ENCODE measurements at regions not wholly inside any gene's neighbourhood (a gene's known extent, or its start where the extent isn't known, plus 50 kb on each side); places are given as distances from the start of the nearest gene placed in this dataset.

- Mint-ChIP-seq H3K4me3 (no peak overlapping the region), H3K27me3 (no peaks in the 10 kb centered on the region), H3K36me3 (no peaks in the 10 kb centered on the region), H3K27ac (no peak overlapping the region), H3K9me3 (peaks cover 9% of the 10 kb centered on the region), H3K4me1 (ENCODE audit: unreplicated experiment) (no peaks in the 10 kb centered on the region)
- TF ChIP-seq, protein P1, sequence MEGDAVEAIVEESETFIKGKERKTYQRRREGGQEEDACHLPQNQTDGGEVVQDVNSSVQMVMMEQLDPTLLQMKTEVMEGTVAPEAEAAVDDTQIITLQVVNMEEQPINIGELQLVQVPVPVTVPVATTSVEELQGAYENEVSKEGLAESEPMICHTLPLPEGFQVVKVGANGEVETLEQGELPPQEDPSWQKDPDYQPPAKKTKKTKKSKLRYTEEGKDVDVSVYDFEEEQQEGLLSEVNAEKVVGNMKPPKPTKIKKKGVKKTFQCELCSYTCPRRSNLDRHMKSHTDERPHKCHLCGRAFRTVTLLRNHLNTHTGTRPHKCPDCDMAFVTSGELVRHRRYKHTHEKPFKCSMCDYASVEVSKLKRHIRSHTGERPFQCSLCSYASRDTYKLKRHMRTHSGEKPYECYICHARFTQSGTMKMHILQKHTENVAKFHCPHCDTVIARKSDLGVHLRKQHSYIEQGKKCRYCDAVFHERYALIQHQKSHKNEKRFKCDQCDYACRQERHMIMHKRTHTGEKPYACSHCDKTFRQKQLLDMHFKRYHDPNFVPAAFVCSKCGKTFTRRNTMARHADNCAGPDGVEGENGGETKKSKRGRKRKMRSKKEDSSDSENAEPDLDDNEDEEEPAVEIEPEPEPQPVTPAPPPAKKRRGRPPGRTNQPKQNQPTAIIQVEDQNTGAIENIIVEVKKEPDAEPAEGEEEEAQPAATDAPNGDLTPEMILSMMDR (conservative IDR thresholded peaks at IDR 0.05): no peak
- DNase-seq (ENCODE audit: extremely low spot score, unreplicated experiment): no peak
Measured at GRCh38 chr3:111352585-111352984, 189.4 kb upstream of the CD96 start.

DNA sequence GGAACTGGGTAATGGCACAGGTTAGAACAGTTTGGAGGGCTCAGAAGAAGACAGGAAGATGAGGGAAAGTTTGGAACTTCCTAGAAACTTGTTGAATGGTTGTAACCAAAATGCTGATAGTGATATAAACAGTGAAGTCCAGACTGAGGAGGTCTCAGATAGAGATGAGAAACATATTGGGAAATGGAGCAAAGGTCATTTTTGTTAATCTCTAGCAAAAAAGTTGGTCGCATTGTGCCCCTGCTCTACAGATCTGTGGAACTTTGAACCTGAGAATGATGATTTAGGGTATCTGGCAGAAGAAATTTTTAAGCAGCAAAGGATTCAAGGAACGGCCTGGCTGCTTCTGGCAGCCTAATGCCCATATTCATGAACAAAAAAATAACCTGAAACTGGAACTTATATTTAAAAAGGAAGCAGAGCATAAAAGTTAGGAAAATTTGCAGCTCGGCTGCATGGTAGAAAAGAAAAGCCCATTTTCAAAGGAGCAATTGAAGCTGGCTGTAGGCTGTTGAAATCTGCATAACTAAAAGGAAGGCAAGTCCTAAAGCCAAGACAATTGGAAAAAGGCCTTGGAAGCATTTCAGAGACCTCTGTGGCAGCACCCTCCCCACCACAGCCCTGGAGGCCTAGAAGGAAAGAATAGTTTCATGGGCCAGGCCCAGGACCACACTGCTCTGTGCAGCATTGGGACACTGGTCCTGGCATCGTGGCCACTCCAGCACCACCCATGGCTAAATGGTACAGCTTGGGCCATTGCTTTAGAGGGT is 182.6 kb upstream of the CD96 start:
- H3K9me3 Mint-ChIP-seq: no peaks in the 10 kb centered on the region
- H3K36me3 Mint-ChIP-seq: no peaks in the 10 kb centered on the region
- H3K4me3 Mint-ChIP-seq: no peak overlapping the region

DNA sequence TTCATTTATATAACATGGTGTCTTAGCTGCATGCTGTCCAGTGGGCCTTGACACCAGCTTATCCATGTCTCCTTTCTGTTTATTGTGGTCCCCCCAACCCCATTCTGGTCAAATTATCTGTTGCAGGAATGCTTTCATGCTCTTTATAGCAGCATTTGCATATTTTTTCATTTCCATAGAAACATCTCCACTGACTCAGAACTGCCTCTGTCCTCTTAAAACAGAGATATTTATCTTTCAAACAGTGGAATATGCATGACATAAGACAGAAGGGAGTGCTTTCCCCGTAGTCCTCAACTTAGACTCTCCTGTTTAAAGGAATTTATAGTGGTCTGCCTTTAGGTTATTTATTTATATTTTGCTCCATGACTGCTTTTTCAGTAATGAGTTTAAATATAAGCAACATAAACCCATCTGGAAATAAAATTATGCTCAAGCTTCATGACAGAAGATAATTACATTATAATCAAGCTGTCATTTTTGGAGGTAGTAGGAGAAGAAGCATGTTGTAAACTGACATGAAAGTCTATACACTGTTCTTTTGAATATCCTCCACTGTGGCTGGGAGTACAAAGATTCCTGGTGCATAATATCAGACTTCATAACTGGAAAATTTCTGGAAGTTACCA is 179.5 kb upstream of the CD96 start:
- H3K27me3 Mint-ChIP-seq: no peaks in the 10 kb centered on the region
- no peak overlapping the region for H3K4me3 Mint-ChIP-seq
- no peaks in the 10 kb centered on the region for H3K36me3 Mint-ChIP-seq
- no peaks in the 10 kb centered on the region for H3K4me1 Mint-ChIP-seq (ENCODE audit: unreplicated experiment)
- no peaks in the 10 kb centered on the region for H3K9me3 Mint-ChIP-seq
- TF ChIP-seq, protein P1 (conservative IDR thresholded peaks at IDR 0.05): no peak
- no peak overlapping the region for H3K27ac Mint-ChIP-seq
- DNase-seq (ENCODE audit: extremely low spot score, unreplicated experiment): no peak

More for the DNA sequence above, 182.6 kb upstream of the CD96 start:
- H3K4me1 Mint-ChIP-seq (ENCODE audit: unreplicated experiment): no peaks in the 10 kb centered on the region
- no peak overlapping the region for H3K27ac Mint-ChIP-seq
- H3K27me3 Mint-ChIP-seq: no peaks in the 10 kb centered on the region
- no peak for DNase-seq (ENCODE audit: extremely low spot score, unreplicated experiment)
- TF ChIP-seq, protein P1 (conservative IDR thresholded peaks at IDR 0.05): no peak

DNA sequence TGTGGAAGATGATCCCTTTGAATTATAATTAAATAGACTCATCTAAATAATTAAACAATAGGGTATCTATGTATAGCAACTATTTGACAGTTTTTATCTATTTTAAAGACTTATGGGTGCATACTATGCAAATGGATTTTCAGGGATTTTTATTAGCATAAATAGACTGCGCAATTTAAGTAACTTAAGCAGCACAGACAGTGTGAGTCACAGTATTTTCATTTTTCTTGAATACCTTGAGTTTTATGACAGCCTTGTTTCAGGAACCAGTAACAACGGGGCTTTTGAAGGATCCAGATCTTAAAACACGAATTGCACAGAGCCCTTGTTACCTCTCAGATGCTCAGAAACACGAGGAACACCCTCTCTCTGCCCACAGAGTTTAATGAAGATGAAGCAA is 175.5 kb upstream of the CD96 start:
- TF ChIP-seq, protein P1 (conservative IDR thresholded peaks at IDR 0.05): no peak
- DNase-seq (ENCODE audit: extremely low spot score, unreplicated experiment): no peak
- no peak overlapping the region for H3K4me3 Mint-ChIP-seq
- H3K27me3 Mint-ChIP-seq: no peaks in the 10 kb centered on the region
- no peak overlapping the region for H3K27ac Mint-ChIP-seq
- no peaks in the 10 kb centered on the region for H3K4me1 Mint-ChIP-seq (ENCODE audit: unreplicated experiment)
- no peaks in the 10 kb centered on the region for H3K9me3 Mint-ChIP-seq
- H3K36me3 Mint-ChIP-seq: no peaks in the 10 kb centered on the region

GRCh38 chr3:111368056-111368455 is 173.9 kb upstream of the CD96 start:
- H3K4me1 Mint-ChIP-seq (ENCODE audit: unreplicated experiment): no peaks in the 10 kb centered on the region
- no peaks in the 10 kb centered on the region for H3K36me3 Mint-ChIP-seq
- TF ChIP-seq, protein P1 (conservative IDR thresholded peaks at IDR 0.05): no peak
- no peak overlapping the region for H3K27ac Mint-ChIP-seq
- no peaks in the 10 kb centered on the region for H3K27me3 Mint-ChIP-seq
- H3K9me3 Mint-ChIP-seq: no peaks in the 10 kb centered on the region
- no peak overlapping the region for H3K4me3 Mint-ChIP-seq
- DNase-seq (ENCODE audit: extremely low spot score, unreplicated experiment): no peak

All from type B pancreatic cell (in vitro differentiated cells).